Fibroblast of peridontal ligament (primary cell): ENCODE measurements at regions not wholly inside any gene's neighbourhood (a gene's known extent, or its start where the extent isn't known, plus 50 kb on each side); places are given as distances from the start of the nearest gene placed in this dataset.

Experiments used
- DNase-seq: peaks from one replicate; pipeline ENCODE4 v3.0.0-alpha.2; 2010; ENCODE audit errors: extremely low read depth

- no peak for DNase-seq
Measured at GRCh38 chr20:56174416-56174815, 74.1 kb upstream of the MC3R start.

- no peak for DNase-seq
Measured at GRCh38 chr20:56175884-56176283, 72.6 kb upstream of the MC3R start.

- DNase-seq: no peak
Measured at GRCh38 chr20:56178219-56178618, 70.3 kb upstream of the MC3R start.

GRCh38 chr20:56179051-56179450 is 69.5 kb upstream of the MC3R start:
- no peak for DNase-seq

GRCh38 chr20:56181583-56181982 is 66.9 kb upstream of the MC3R start:
- no peak for DNase-seq

GRCh38 chr20:56187534-56188165 is 60.9 kb upstream of the MC3R start:
- peak; percentile 3 for DNase-seq

- DNase-seq: no peak
Measured at GRCh38 chr20:56194042-56194441, 54.5 kb upstream of the MC3R start.

- no peak for DNase-seq
Measured at GRCh38 chr20:56195946-56196345, 52.6 kb upstream of the MC3R start.
